ENCODE measurements at regions not wholly inside any gene's neighbourhood (a gene's known extent, or its start where the extent isn't known, plus 50 kb on each side); places are given as distances from the start of the nearest gene placed in this dataset.
A peak's percentile ranks its signal among the peaks of the same experiment; 100 is the strongest.

DNA sequence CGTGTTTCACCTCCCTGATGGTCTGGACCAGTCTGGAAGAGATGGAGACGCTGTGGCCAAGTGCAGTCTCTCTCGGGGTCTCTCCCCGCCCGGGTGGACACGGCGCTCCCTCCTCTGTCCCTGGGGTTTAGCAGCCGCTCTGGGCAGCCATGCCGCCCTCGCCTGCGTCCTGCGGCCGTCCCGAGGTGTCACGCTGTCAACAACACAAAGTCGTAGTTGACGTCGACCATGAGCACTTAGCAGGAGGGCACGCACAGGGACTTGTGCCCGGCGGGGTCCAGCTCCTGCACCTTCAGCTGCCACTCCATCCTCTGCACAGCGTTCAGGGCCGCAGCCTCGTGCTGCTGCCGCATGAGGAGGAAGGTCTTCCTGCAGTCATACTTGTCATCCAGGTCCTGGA lies 368.9 kb downstream of the CDH9 start:
- DNase-seq, result no peak

DNA sequence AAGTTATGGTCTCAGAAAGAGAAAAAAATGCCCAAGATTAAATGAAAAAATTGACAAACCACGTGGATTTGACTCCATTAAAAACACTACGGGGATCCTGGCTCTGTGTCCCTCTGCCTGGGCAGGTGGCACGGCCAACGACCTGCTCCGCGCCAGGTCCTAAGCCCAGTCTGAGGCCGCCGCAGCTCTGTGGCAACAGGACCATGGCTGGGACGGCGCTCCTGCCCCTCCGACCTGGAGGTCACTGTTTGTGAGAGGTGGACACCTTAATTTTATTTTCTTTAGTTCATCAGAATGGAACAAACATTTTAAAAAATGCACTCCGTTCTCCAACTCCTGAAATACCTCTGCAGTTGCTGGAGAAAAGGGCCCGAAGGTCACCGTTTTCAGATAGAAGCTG lies 369.4 kb downstream of the CDH9 start:
- no peak for DNase-seq

GRCh38 chr5:26666371-26666770 lies 372.0 kb downstream of the CDH9 start:
- DNase-seq, result no peak

DNA sequence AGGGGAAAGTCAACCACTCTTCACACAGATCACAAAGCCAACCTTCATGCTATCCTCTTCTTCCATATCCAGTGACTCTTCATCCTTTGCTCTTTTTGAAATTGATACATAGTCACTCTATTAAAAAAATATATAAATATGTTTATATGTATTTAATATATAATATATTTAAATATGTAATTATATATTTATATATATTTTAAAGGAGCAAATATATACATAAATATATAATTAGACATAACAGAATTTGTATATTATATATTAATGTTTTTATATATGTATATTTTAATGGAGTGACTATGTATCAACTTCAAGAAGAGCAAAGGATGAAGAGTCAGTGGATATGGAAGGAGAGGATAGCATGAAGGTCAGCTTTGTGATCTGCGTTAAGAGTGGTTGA lies 374.9 kb downstream of the CDH9 start:
- no peak for DNase-seq

GRCh38 chr5:26662806-26663360 lies 375.5 kb downstream of the CDH9 start:
- no peak for DNase-seq

GRCh38 chr5:26660116-26660515 lies 378.3 kb downstream of the CDH9 start:
- no peak for DNase-seq

DNA sequence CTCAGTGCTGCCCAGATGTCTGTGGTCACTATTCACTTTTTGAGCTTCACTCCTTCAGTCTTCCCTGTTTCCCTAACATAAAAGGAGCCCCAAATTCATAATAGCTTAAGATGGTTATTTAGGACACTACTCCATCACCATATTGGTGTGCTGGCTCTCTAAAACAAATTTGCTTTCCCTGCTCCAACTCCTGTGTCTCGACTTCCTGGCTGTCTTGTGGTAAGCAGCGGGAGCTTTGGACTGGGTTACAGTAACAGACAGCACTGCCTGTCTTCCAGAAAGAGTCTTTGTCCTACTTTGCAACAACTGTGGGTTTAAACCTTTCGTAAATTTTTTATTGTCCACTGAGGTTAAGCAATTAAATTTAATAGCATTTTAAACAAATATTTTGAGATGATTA lies 389.4 kb downstream of the CDH9 start:
- no peak for DNase-seq

- DNase-seq, result no peak
Measured at GRCh38 chr5:26647781-26648180, 390.6 kb downstream of the CDH9 start.

GRCh38 chr5:26645659-26646058 lies 392.7 kb downstream of the CDH9 start:
- no peak for DNase-seq

GRCh38 chr5:26641492-26641891 lies 396.9 kb downstream of the CDH9 start:
- DNase-seq, result no peak

GRCh38 chr5:26625099-26625498 lies 413.3 kb downstream of the CDH9 start:
- DNase-seq, result no peak

GRCh38 chr5:26622947-26623346 lies 415.4 kb downstream of the CDH9 start:
- no peak for DNase-seq

DNA sequence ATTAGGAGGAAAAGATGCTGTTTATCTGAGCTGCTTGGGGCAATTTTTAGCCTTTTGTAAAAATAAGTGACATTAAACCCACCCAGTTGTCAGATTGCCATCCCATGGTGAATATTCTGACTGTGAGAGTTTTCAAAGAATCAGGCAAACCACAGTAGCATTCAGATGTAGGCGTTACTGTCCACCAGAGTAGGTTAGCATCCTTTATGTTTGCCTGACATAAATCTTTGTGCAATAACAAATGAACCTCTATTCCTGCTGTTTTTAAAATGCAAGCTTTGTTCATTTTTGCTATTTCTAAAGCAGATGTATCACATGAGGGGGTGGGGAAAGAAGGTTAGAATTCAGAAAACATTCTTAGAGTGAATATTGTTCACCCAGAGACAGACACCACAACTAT lies 427.8 kb downstream of the CDH9 start:
- DNase-seq, result no peak

DNA sequence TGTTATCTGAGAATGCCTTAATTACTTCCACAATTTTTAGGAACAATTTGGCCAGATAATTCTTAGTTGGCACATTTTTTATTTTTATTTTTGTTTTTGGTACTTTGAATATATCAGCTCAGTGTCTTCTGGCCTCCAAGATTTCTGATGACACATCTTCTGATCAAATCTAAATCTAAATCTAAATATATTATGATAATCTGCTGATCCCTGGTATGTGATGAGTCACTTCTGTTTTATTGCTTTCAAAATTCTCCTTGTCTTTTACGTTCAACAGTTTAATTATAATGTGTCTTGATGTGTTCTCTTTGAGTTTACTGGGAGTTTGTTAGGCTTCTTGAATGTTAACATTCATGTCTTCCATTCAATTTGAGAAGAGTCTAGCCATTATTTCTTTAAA lies 436.8 kb downstream of the CDH9 start:
- DNase-seq, result no peak

DNA sequence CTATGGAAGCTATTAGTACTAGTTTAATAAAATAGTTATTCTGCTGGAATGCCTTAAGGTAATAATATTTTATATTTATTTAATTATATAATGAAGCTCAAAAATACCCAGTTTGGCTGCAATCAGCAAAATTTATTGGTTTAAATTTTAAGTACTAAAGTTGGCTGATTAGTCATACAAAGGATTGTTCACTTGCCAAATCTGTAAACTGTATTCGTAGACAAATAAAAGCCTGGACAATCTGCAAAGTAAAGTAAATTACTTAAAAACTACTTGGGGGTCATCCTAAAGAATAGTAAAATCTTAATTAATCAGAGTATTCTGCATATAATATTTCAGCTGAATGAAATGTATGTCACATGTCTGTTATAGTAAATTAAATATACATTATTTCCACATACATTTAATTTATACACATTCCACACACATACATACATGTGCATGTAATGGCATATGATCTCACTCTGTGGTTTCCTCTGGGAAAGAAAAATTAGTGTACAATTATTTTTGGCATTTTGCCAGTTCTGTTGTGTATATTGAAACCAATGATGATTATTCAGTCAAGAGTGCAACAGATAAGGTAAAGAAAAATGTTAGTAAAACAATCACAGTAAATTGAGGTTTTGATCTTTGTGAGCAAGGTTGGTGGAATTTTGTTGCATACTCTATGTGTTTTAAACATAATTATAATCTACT lies 455.9 kb downstream of the CDH9 start:
- DNase-seq, result no peak

DNA sequence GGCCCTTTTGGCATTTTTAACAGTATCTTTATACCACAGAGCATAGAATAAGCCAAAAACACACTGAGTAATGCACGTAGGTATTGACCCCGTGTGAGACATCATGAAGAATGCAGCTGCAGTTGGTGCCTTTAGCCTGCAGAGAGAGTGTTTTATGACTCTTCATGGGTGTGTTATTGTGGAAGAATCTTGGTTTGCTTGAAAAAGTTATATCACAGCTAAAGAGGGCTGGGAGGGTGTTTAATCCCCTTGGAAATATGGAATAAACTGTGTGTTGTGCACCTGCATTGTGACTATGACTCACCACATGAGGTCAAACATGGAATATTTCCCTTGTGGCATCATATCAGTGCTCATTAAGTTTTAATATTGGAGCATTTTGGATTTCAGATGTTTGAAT lies 458.7 kb downstream of the CDH9 start:
- DNase-seq, result no peak

- DNase-seq, result no peak
Measured at GRCh38 chr5:26578002-26578401, 460.4 kb downstream of the CDH9 start.

DNA sequence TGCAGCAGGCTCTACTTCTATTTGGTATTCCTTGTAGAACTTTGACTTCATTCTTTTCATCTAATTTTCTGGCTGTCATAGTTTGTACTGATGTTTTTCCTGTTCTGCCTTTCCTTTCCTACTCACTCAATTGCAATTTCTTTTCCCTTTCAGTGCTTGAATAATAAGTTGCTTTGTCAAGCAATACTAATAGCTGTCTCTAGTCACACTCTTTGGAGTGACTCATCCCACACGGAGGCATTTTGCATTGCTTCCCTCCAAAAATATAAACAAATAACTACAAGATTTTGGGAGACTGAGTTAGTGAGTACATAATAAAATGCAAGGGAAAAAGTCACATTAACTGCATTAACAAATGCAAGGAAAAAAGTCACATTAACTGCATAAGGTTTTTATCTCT lies 465.9 kb downstream of the CDH9 start:
- DNase-seq, result no peak

DNA sequence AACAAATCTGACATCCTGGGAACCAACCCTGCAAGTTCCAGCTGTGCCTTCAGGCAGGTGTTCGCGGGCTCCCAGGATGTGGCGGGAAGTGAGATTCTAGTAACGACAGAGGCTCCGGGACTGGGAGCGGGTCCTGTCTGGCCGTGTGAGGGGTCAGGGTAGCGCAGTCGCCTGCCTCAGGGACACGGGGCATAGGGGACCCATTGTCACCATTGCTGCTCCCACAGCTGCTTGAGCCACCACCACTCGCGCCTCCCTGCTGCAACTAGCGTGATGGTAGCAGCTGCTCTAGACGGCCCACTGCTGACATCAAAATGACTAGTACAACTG lies 468.5 kb downstream of the CDH9 start:
- DNase-seq, result no peak

DNA sequence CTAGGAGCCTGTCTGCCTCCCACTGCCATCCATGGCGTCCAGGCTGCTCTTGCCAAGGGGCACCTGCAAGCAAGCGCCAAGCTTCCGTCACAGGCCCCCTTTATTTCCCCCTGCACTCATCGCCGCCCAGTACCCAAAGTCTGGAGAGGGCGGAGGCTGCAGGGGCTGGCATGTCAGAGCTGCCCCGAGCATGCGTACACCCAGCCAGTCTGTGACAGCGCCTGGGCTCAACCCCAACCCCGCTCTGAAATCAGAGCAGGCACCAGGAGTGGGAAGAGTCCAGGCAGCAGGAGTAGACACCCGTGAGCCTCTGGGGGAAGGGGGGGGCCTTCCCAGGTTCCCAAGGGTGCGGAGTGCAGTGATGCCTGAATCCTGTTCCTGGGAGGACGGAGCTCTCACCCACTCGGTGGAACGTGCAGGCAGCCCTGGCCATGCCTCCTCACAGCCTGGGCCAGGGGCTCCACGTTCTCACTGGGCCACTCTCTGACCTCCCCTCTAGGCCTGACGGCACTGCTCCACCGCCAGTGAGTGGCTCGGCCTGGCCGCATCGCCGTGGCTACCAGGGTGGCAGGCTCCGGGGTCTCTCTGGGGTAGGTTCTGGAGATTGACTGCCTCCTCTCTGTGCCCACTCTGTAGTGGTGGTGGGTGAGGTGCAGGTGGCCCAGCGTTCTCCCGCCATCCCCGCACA lies 469.0 kb downstream of the CDH9 start:
- DNase-seq, result no peak

DNA sequence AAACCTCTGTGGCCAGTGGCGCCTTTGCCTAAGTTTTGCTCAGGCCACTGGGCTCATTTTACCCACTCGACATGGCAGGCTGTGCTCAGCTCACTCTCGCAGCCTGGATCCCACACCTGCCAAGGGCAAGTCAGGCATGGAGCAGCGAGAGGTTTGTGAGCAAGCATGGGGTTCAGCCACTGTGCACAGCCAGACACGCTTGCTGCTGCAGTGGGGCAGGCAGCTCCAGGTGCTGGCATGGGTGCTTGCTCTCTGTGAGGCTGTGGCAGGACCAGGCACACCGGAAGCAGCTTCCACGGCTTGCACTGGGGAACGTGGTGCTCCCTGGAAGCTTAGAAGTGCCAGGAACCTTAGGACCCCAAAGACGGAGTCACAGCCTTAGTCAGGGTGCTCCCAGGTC lies 470.1 kb downstream of the CDH9 start:
- no peak for DNase-seq

DNA sequence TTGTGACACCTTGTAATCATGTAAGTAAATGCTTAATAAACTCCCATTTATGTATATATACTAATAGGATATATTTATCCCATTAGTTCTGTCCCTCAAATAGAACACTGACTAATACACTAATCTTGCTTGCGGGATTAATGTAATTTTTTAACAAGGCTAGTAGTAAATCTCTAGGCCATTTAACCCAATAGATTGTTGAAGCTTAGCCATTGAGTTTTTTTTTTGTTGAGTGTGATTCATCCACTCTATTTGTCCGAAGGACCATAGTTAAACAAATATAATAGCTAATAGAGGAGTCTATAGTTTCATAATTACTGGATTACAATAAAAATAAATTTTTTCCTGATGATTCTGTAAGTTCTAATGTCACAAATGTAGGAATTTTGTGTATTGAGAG lies 474.4 kb downstream of the CDH9 start:
- no peak for DNase-seq

DNA sequence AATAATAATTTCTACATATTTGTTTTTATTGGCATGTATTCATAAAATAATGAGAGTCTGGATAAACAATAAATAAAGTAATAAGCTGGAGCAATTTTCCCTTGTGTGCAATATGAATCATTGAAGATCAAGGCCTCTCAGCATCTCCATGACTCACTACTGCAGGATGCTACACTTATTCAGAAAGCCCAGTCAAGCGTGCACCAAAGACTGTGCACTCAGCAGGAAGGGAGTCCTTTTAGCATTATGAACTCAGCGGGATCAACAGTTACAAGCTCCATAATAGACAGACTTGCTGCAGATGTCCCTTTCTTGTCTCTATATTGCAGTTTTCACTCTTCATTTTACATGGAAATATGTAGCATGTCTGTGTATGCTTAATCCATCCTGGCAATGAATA lies 485.3 kb downstream of the CDH9 start:
- DNase-seq, result peak; percentile 96

DNA sequence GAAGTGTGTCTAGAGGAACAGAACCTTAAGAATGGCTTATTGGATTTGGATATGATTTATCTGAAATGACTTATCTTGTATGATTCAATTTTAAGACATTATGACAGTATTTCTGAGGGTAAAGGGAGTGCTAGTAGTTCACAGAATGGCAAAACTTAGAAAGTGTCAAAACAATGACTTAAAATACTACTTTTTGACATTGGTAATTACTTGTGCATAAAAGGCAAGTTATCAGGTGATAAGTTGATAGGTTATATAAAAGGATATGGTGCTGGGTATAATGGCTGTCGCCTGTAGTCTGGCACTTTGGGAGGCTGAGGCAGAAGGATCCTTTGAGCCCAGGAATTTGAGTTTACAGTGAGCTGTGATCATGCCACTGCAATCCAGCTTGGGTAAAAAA lies 494.4 kb downstream of the CDH9 start:
- DNase-seq, result no peak

GRCh38 chr5:26538226-26538625 lies 500.2 kb downstream of the CDH9 start:
- DNase-seq, result no peak

Data from eye (tissue), 1 donor.